SH-SY5Y (cell line): ENCODE measurements at regions not wholly inside any gene's neighbourhood (a gene's known extent, or its start where the extent isn't known, plus 50 kb on each side); places are given as distances from the start of the nearest gene placed in this dataset.

Experiments
- GATA2 ChIP-seq: IDR thresholded peaks from 2 replicates; pipeline ENCODE4 v1.6.1; 2011; ENCODE audit warnings: mild to moderate bottlenecking, low read depth, low read length
- GATA3 ChIP-seq: IDR thresholded peaks from 2 replicates; pipeline ENCODE4 v1.6.1; 2011; ENCODE audit warnings: low read depth, mild to moderate bottlenecking, low read length, moderate library complexity

DNA sequence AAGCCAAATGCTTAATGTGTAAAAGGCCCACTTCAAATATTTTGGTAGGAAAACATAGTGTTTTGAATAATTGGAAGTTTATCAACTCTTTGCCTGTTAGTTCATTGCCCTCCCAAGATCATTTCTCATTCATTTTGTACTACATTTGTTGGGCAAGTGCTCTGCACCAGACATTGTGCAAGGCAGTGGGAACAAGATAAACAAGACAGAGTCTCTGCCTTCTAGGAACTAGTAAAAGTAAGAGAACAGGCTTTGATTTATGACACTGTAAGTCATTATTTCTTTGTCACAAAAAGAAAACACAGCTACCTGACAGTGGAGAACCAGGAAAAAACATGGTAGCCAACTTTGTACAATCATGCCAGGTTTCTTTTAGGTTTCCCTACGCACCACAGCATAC lies 63.7 kb upstream of the PAM start:
- TF ChIP-seq GATA2 (no peak), GATA3 (no peak)
